ENCODE measurements at regions not wholly inside any gene's neighbourhood (a gene's known extent, or its start where the extent isn't known, plus 50 kb on each side); places are given as distances from the start of the nearest gene placed in this dataset.
"Not testable (repeated sequence)": the region's sequence is repeated elsewhere in the genome, so short reads cannot be mapped to it uniquely, and the experiment has no call there.

DNA sequence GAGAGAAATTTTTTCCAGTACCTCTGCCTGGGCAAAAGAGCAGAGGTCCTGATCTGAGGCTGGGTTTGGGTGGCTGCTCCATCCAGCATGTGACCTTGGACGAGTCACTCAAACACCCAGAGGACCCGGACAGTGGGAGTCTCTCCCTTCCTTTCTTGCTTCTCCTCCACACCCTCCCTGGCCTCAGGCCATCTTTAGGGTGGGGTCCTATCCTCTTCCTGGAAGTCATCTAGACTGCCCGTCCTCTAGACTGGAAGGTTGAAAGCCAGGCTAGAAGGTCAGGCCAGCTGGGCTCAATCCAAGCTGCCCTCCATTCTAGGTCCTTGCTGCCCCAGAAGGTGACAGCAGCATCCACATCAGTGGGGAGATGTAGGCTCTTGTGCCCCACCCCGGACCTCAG lies 599.5 kb downstream of the MATN1 start:
- DNase-seq (ENCODE audit: low spot score): no peak

DNA sequence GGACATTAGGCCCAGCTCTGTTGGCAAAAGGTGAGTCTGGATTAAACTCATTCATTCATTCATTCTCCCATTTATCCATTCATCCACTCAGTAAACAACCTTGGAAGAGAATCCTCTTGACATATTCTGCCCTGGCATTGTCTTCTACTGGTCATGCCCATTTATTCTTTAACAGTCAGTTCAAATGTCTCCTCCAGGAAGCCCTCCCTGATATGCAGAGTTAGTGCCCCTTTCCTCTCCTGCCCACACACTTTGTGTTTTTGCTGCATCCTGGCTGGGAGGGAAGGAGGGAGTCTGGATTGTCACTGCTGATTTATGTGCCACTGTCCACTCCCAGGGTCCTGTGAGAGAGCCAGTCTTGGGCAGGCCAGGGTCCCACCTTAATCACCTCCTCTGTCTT lies 600.3 kb downstream of the MATN1 start:
- DNase-seq (ENCODE audit: low spot score): no peak

DNA sequence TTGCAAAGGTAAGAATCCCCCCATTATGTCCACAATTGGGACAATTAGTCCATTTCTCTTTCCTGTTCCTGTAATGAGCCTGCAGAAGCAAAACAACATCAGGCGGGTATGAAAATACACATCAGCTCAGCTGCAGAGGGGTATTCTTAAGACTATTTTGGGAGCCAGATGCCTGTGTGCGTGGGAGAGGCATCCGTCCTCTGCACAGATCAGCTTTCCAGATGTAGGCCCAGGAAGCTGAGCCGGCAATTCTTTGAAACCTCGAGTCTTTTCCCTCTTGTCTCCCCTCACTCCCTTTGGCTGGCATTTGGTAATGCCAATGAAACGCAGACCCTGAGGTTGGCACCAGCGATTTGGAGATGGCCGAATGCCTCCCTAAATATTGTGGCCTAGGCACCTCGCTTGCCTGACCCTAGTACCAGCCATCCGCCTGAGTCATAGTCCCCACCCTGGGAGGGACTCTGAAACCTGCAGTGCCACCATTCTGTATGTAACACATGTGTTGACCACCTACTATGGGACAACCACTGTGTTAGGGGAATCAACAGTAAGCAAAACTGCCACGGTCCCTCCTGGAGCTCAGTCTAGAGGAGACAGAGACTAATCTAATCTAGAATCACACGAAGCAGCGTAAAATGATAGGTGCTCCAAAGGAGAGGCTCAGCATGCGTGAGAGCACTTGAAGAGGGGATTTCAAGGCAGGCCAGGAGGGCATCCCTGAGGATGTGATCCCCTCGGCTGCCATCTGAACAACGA lies 603.0 kb downstream of the MATN1 start:
- no peak for DNase-seq (ENCODE audit: low spot score)

DNA sequence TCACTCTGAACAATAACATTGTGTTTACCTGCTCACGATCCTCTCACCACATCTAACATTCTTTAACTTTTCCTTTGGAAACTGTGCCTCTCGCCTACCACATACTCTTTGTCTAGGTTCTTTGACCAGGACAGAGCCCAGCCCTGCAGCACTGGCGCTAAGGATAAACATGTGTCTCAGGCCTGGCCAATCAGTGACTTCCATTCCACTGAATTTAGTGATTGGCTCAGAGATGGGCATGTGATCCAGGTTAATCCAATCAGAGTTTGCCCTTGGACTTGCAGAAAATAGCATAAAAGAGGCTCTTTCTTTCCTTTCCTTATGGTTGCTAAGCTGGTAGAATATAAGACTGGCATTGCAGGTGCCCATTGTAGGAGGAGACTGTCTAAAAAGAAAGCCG lies 605.7 kb downstream of the MATN1 start:
- no peak for DNase-seq (ENCODE audit: low spot score)

DNA sequence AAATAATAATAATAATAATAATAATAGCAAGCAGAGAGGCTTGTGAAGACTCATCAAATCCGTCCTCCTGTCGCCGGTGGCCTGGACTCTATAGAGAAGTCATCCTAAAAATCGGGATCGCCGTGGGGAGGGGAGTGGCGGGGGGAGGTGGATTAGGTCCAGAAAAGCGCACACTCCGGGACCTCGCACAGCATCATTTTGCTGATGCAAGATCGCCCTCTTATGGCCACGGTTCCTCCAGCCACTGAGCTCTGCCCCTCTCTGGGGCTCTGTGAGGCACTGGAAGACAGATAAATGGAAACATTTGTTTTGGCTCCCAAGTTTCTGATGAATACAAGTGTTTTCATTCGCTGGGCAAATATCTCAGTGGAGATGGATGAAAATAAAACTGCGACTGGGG lies 612.0 kb downstream of the MATN1 start:
- DNase-seq (ENCODE audit: low spot score): no peak

DNA sequence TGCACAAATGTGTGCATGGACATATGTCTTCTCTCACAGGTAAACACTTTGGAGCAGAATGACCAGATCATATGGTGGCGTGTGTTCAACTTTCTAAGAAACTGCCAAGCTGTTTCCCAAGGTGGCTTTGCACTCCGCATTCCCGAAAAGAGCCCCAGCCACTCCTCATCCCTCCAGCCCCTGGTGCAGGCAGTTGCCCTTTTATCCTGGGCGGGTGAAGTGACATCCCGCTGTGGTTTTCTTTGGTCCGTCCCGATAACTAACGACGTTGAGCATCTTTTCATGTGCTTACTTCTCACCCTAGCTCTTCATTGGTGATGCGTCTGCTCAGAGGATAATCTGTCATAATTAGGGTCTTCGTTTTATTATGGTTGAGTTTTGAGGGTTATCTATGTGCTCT lies 612.5 kb downstream of the MATN1 start:
- DNase-seq (ENCODE audit: low spot score): no peak

DNA sequence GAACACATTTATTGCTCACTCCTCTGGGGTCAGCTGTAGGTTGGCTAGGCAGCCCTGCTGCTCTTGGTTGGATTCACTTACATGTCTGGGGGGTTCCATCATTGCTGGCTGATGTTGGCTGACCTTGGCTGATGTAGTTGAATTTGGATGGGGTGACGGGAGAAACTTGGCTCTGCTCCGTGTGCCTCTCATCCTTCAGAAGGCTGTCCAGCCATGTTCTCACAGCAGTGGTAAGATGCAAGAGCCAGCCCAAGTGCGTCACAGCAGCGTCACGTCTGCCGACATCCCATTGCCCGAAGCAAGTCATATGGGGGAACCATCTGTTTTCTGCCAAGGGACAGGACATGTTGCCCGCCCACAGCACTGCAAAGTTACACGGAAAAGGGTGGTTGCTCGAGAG lies 613.5 kb downstream of the MATN1 start:
- no peak for DNase-seq (ENCODE audit: low spot score)

DNA sequence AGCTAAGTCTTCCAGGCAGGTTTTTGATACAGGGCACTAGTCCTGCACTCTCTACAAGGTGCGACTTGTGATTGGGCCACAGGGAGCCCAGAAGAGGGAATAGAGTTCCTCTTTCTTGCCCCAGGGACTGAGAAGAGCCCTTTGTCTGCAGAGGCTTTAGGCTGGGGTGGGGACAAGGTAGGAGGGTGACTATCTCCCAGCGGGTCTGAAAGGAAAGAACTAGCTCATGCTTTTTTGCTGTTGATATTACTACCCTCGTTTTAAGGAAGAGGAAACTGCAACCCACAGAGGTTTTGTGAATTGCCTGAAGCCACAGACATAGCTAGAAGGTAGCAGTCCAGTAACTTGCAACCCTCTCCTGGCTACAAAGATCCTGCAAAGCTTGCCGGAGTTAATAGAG lies 615.2 kb downstream of the MATN1 start:
- DNase-seq (ENCODE audit: low spot score): no peak

DNA sequence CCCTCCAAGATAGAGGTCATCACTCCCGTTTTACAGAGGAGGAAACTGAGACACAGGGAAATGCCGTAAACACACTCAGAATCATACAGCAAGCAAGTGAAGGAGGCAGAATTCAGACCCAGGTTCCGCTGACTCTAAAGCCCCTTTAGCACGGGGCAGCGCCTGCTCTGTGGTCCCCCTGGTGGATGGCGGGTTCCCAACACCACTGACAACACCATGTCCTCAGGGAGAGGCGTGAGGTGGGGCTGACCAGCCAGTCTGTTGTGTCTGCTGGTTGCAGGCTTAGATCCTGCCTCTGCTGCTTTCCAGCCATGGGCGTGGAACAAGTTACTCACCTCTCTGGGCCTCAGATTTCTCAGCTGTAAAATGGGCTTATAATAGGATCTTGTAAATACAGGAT lies 617.3 kb downstream of the MATN1 start:
- no peak for DNase-seq (ENCODE audit: low spot score)

DNA sequence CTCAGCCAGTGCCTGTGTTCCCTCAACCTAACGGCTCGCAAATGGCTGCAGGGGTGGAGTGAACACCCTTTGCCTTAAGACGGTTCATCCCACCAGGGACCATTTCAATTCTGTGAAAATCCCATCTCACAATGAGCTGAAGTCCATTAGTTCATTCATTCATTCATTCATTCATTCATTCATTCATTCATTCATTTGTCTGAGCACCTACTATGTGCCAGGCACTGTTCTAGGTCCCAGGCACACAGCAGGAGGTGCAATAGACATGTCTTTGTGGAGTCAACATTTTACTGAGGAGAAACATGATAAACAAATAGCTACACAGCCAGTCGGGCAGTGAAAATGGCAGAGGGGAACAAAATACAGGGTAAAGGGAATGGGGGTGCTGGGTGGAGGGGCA lies 618.8 kb downstream of the MATN1 start:
- DNase-seq (ENCODE audit: low spot score): no peak

DNA sequence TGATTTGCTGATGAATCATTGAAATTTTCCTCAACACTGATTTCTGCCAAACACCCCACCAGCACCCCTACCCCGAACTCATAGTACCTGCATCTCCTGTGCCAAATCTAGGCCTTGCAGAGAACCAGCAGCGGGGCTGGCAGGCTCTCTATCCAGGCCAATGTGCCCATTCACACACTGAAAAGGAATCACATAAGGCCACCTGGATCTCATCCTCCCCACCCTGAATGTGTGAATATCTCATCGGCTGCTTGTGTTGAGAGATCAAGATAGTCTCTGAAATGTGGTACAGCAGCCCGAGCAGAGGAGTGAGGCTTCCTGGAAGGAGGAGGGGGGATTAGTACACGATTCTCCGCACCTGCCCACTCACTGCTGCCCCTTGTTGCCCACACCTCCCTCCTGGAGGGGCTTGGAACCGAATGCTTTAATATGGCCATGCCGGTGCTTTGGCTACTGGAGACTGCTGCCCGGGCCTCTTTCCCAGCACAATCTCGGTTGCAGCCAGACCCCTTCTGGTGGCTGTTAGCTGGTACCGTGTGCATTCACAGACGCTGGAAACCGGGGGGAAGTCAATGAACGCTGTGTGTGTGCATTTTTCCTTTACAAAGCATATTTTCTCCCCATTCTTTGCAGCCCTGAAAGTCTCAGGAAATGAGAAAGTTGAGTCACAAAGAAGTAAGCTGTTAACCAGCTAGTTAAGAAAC lies 619.5 kb downstream of the MATN1 start:
- DNase-seq (ENCODE audit: low spot score): no peak

DNA sequence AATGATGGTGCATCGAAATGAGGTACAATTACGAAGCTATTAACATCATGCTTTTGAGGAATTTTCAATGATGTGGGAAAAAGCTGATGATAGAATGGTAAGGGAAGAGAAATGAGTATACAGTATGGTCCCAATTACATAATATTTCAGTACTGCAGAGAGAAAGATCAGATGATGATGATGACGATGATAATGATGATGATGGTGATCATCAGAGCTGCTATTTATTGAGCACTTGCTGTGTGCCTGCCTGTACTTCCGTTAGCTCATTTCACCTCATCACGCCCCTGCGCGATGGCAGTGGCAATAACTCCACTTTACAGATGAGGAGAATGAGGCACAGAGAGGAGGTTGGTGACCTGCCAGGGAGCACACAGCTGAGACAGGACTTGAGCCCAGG lies 620.8 kb downstream of the MATN1 start:
- DNase-seq (ENCODE audit: low spot score): no peak

DNA sequence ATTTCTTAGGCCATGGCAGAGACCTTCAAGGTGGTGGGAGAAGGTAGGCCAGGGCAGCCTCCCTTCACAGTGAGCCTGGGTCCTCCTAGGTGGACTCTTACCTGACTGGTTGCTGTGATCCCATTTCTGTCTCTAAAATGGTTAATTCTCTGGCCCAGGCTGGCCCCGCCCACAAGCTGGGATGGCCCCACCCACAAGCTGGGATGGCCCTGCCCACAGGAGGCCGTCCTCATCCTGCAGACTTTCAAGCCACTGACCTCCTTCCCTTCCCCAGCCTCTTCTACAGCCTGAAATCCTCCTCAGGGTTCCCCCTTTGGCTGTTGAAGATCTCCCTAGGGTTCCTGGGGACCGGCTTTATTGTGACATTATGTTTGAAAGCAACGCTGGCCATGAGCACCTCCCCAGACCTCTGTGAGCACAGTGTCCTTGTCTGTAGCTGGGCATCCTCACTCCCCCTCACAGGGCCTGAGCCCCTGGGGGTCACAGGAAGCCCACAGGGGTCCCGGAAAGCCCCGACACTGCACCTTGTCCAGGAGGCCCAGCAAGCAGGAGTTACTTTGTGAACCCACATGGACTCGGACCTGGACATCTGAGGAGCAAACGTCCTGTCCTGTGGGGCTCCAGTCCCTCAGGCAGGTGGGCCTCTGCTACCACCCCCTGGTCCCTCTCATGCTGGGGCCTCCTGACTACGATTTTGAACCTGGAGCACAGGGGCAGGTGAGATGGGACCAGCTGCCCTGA lies 621.7 kb downstream of the MATN1 start:
- DNase-seq (ENCODE audit: low spot score): no peak

DNA sequence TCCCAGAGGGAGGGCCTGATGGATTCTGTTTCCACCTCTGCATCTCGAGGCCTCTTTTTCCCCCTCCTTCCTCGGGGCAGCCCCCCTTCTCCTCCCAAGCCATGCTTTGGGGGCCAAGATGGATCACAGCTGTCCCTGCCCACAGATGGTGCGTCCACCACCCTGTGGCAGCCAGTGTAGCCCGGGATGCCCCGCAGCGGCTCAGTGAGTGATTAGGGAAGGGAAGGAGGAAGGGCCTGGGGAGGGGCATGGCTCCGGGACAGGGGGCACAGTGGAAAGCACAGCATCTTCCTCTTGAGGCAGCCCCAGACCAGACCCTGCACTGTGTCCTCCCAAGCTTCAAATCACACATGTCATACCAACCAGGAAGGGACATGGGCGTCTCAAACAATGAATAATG lies 622.4 kb downstream of the MATN1 start:
- DNase-seq (ENCODE audit: low spot score): no peak

DNA sequence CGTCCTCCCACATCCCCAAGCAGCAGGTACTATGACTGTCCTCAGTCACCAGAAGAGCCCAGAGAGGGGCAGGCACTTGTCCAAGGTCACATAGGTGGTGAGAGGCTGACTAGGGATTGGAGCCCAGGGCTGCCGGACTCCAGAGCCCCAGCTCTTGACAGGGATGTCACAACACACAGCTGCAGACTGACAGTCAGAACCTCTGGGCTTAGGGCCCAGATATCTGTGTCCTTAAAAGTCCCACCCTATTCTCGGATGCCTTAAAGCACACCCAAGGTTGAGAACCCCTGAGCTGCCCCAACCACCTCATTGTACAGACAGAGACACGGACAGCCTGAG lies 622.9 kb downstream of the MATN1 start:
- no peak for DNase-seq (ENCODE audit: low spot score)

DNA sequence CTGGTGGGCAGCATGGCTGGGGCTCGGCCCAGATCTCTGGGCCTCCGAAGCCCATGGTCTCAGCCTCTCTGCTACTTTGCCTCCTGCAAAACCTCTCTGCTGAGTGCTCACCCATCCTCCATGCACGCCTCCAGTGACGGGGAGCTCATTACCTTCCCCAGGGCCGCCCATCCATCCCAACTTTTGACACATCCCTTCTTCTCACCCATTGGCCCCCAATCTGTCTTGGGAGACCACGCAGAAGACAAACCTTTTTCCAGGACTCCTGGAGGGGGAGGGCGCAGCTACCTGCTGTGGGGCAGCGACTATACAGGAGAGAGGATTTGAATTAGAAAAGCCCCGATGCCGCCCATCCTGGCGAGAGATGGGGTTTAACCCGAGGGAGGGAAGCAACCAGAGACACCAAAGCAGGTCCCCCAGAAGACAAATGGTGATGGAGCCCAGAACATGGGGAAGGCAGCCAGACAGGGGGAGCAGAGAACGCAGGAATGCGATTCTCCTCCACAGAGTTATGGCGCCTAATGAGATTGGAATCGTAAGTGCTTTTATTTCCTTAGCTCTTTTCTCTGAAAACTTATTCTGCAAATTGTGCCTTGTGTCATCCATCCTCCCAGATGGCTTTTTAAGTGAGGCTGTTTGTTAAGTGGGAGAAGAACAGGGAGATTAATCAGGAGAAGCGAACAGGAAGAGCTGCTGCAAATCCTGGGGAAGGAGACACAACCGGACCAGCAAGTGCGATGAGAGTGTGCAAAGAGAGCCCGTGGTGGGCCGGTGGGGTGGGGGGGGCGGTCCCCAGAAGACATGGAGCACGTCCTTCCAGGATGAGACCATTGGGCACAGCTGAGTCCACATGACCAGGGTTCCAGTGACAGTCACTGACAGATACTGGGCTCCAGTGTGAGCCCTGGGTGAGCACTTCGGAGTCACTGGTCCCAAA lies 623.5 kb downstream of the MATN1 start:
- no peak for DNase-seq (ENCODE audit: low spot score)

DNA sequence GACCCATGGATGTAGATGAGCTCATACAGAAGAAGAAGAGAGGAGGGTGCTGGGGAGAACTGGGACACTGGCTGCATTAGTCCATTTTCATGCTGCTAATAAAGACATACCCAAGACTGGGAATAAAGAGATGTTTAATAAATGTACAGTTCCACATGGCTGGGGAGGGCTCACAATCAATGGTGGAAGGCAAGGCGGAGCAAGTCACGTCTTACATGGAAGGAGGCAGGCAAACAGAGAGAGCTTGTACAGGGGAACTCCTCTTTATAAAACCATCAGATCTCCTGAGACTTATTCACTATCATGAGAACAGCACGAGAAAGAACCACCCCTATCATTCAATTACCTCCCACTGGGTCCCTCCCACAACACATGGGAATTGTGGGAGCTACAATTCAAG lies 625.5 kb downstream of the MATN1 start:
- not testable (repeated sequence) for DNase-seq (ENCODE audit: low spot score)

DNA sequence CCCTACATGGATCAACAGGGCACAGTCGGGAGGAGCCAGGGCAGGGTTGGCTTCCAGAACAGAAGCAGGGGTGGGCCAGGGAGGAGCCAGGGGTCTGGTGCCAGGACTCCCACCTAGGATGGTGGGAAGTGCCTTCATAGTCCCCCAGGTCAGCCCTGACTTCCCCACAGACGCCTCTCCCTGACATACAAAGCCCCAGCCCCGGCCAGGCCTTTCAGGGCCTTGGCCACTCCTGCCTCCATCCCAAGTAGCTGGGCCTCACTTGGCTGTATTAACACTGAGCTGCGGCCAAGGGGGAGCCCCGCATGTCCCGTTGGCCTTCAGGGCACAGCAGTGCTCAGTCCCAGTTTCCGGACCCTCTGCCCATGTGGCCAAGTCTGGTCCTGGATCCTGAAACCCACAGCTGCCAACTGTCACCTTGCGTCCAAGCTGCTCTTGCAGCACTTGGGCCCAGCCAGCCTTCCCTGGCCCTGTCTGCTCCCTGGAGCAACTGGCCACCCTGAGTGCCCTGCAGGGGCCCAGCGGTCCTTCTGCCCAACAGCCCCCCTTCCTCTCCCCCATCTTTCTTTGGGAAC lies 627.8 kb downstream of the MATN1 start:
- DNase-seq (ENCODE audit: low spot score): no peak

DNA sequence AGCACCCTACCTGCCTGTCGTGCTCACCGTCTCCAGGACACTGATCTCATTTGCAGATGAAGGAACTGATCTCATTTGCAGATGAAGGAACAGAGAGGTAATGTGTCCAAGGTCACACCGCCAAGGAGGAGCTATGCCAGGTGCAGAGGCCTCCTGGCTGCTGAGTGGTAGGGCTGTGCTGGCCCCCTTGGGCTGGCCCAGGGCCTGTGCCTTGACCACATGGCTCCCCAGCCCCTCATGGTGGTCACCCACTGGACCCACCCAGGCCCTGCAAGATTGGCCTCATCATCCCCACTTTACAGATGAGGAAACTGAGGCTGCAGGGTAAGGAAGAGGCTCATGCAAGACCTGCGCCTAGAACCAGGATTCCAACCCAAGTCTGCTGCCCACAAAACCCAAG lies 628.3 kb downstream of the MATN1 start:
- DNase-seq (ENCODE audit: low spot score): no peak

DNA sequence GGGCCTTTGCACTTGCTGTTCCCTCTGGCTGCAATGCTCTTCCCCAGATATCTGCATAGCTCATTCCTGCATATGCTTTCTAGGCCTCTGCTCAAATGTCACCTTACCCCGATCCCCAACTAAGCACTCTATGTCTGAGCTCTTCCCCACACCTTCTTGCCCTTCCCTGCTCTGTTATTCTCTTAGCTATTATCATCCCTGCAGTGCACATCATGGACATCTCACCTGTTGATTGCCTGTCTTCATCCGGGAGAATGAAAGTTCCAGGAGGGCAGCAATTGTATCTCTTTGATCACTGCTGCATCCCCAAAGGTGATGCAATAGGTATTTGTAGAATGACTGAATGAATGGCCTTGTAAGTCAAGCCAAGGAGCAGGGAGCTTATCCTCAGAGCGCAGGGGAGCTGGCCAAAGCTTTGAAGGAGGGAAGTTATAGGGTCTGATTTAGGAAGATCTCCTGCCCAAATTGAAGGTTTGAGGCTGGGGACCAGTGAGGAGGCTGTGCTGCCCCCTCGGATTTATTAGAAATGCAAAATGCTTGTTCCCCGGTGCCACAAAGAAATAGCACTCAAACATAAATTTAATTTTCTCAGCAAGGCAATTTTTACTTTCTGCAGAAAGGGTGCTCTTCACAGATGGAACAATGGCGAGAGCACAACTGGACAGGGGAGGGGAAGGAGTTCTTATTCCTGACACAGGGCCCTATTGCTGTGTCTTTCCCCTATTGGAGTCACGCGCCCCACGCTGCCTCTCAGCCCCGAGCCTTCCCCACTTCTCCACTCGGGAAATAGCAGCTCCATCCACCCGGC lies 631.1 kb downstream of the MATN1 start:
- DNase-seq (ENCODE audit: low spot score): no peak
